ENCODE measurements at regions not wholly inside any gene's neighbourhood (a gene's known extent, or its start where the extent isn't known, plus 50 kb on each side); places are given as distances from the start of the nearest gene placed in this dataset.

DNA sequence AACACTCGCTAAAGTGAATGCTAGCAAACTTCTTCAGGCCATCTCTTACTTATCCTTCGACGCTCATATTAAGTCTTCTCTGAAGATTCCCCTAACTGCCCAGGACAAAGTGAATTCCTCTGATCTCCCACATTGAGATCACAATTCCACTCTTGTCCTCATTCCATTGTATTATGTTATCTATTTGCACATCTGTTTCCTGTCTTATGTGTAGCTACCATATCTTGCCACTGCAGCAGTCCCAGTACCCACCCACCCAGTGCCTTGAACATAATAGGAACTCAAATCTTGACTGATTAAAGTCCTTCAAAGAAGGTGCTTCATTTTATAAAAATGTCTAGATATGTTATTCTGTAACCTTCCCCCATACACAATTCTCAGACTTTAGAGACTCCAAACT lies 702.3 kb downstream of the DIAPH3 start:
- Mint-ChIP-seq H3K36me3 (ENCODE audit: low read depth) (peaks cover 2% of the 10 kb centered on the region), H3K4me1 (peaks cover 20% of the 10 kb centered on the region), H3K27me3 (ENCODE audit: low read depth) (no peaks in the 10 kb centered on the region), H3K27ac (ENCODE audit: unreplicated experiment) (no peak overlapping the region), H3K9me3 (peaks cover 2% of the 10 kb centered on the region), H3K4me3 (no peak overlapping the region)
- TF ChIP-seq CTCF (conservative IDR thresholded peaks at IDR 0.05): no peak
- no peak for DNase-seq (ENCODE audit: low read depth, low spot score)

DNA sequence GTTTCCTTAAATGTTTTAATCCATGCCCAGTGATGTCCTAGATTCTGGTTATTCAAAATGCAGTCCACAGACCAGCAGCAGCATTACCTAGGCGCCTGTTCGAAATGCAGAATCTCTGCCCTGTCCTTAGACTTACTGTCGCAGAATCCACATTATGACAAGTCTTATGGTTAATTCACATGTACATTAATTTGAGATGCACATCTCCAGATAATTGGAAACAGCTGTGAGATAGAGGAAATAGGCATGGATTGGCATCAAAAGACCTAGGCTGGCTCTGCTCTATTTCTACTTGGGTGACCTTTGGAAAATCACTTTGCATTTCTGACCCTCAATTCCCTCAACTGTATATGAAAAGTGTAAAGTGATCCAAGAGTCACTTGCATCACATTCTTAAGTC lies 700.7 kb downstream of the DIAPH3 start:
- peaks cover 2% of the 10 kb centered on the region for H3K36me3 Mint-ChIP-seq (ENCODE audit: low read depth)
- no peak overlapping the region for H3K27ac Mint-ChIP-seq (ENCODE audit: unreplicated experiment)
- TF ChIP-seq CTCF (conservative IDR thresholded peaks at IDR 0.05): no peak
- peaks cover 2% of the 10 kb centered on the region for H3K9me3 Mint-ChIP-seq
- H3K27me3 Mint-ChIP-seq (ENCODE audit: low read depth): no peaks in the 10 kb centered on the region
- no peak overlapping the region for H3K4me3 Mint-ChIP-seq
- peaks cover 20% of the 10 kb centered on the region for H3K4me1 Mint-ChIP-seq
- no peak for DNase-seq (ENCODE audit: low read depth, low spot score)

- Mint-ChIP-seq H3K27me3 (ENCODE audit: low read depth) (no peaks in the 10 kb centered on the region), H3K9me3 (peaks cover 6% of the 10 kb centered on the region), H3K4me3 (no peak overlapping the region), H3K36me3 (ENCODE audit: low read depth) (peaks cover 10% of the 10 kb centered on the region), H3K27ac (ENCODE audit: unreplicated experiment) (no peak overlapping the region), H3K4me1 (peaks cover 7% of the 10 kb centered on the region)
- DNase-seq (ENCODE audit: low read depth, low spot score): no peak
- no peak for TF ChIP-seq CTCF (conservative IDR thresholded peaks at IDR 0.05)
Measured at GRCh38 chr13:59464926-59465325, 698.8 kb downstream of the DIAPH3 start.

DNA sequence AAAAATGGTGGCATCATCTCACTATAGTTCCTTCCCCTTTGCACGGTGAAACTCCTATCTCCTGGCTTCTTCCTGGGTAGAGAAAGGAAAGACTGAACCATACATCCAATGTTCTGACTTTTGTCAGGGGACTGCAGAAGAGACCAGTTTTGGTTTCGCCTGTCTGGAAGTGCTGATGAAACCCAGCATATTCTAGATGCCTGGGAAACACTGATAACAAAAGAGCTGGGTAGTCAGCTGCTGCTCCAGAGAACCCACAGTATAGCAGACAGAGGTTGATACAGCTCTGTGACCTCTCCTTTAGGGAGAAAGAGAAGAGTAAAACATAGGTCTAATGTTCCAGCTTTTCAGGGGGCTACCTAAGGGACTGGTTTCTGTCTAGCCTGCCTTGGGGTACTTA lies 695.3 kb downstream of the DIAPH3 start:
- Mint-ChIP-seq H3K27me3 (ENCODE audit: low read depth) (peaks cover 1% of the 10 kb centered on the region), H3K27ac (ENCODE audit: unreplicated experiment) (no peak overlapping the region), H3K9me3 (peaks cover 7% of the 10 kb centered on the region)

DNA sequence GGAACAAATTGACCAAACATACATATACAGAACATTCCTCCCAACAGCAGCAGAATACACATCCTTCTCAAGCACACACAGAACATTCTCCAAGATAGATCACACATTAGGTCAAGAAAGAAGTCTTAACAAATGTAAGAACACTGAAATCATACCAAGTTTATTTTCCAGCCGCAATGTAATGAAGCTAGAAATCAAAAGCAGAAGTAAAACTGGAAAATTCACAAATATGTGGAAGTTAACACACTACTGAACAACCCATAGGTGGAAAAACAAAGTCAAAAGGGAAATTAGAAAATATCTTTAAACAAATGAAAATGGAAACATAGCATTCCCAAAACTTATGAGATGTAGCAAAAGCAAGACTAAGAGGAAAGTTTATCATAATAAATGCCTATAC lies 692.6 kb downstream of the DIAPH3 start:
- peaks cover 2% of the 10 kb centered on the region for H3K27me3 Mint-ChIP-seq (ENCODE audit: low read depth)
- no peaks in the 10 kb centered on the region for H3K4me1 Mint-ChIP-seq
- H3K27ac Mint-ChIP-seq (ENCODE audit: unreplicated experiment): no peak overlapping the region
- peaks cover 7% of the 10 kb centered on the region for H3K9me3 Mint-ChIP-seq
- no peak overlapping the region for H3K4me3 Mint-ChIP-seq
- no peak for TF ChIP-seq CTCF (conservative IDR thresholded peaks at IDR 0.05)
- DNase-seq (ENCODE audit: low read depth, low spot score): no peak
- H3K36me3 Mint-ChIP-seq (ENCODE audit: low read depth): peaks cover 8% of the 10 kb centered on the region

More for the DNA sequence above, 695.3 kb downstream of the DIAPH3 start:
- DNase-seq (ENCODE audit: low read depth, low spot score): no peak
- Mint-ChIP-seq H3K4me3 (no peak overlapping the region), H3K4me1 (peaks cover 5% of the 10 kb centered on the region), H3K36me3 (ENCODE audit: low read depth) (peaks cover 8% of the 10 kb centered on the region)
- no peak for TF ChIP-seq CTCF (conservative IDR thresholded peaks at IDR 0.05)

DNA sequence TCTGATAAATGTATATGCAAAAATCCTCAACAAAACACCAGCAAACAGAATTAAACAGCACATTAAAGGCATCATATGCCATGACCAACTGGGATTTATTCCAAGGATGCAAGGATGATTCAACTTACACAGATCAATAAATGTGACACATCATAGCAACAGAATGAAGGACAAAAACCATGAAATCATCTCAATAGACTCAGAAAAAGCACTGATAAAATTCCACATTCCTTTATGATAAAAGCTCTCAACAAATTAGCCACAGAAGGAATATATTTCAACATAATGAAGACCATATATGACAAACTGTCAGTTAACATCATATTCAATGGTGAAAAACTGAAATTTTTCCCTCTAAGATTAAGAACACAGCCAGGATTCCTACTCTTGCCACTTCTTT lies 691.6 kb downstream of the DIAPH3 start:
- Mint-ChIP-seq H3K4me3 (no peak overlapping the region), H3K27ac (ENCODE audit: unreplicated experiment) (no peak overlapping the region), H3K27me3 (ENCODE audit: low read depth) (peaks cover 2% of the 10 kb centered on the region), H3K36me3 (ENCODE audit: low read depth) (peaks cover 8% of the 10 kb centered on the region), H3K9me3 (peaks cover 7% of the 10 kb centered on the region), H3K4me1 (no peaks in the 10 kb centered on the region)
- TF ChIP-seq CTCF (conservative IDR thresholded peaks at IDR 0.05): no peak
- DNase-seq (ENCODE audit: low read depth, low spot score): no peak
